ENCODE measurements at regions not wholly inside any gene's neighbourhood (a gene's known extent, or its start where the extent isn't known, plus 50 kb on each side); places are given as distances from the start of the nearest gene placed in this dataset.

GRCh38 chr9:68619072-68619471 lies 78.4 kb upstream of the TMEM252 start:
- DNase-seq, result no peak
- H3K9me3 ChIP-seq, result no peaks in the 10 kb centered on the region
- no peaks in the 10 kb centered on the region for H3K27me3 ChIP-seq
- H3K4me1 ChIP-seq, result no peaks in the 10 kb centered on the region
- no peak overlapping the region for H3K27ac ChIP-seq
- H3K36me3 ChIP-seq, result no peaks in the 10 kb centered on the region
- in situ Hi-C loops (cut with MboI; ENCODE audit: low pct_ligation_motif_present in 1 of 4, low pct_unique_long_range_greater_than_20kb in 1 of 4, low sequenced_read_pairs in 3 of 4) (no loop called here), intact Hi-C loops (cut with DNase I; ENCODE audit: low total_unique reads) (no loop called here)
- TF ChIP-seq CTCF (IDR thresholded peaks at IDR 0.05) (no peak), POLR2AphosphoS5 (IDR thresholded peaks at IDR 0.05) (no peak), EP300 (IDR thresholded peaks at IDR 0.05; ENCODE audit: low read depth) (no peak), POLR2A (IDR thresholded peaks at IDR 0.05) (no peak)
- H3K4me3 ChIP-seq, result no peak overlapping the region
- 72 to 85% methylated on average over 4 of the region's 4 CpGs for WGBS, 2 donors (ENCODE audit: low coverage in 1 of 2)

GRCh38 chr9:68619636-68620035 lies 79.0 kb upstream of the TMEM252 start:
- H3K36me3 ChIP-seq, result no peaks in the 10 kb centered on the region
- no peaks in the 10 kb centered on the region for H3K27me3 ChIP-seq
- no peak overlapping the region for H3K27ac ChIP-seq
- TF ChIP-seq POLR2AphosphoS5 (IDR thresholded peaks at IDR 0.05), result no peak
- no peak for TF ChIP-seq POLR2A (IDR thresholded peaks at IDR 0.05)
- no peak for TF ChIP-seq EP300 (IDR thresholded peaks at IDR 0.05; ENCODE audit: low read depth)
- TF ChIP-seq CTCF (IDR thresholded peaks at IDR 0.05), result no peak
- no peak for DNase-seq
- intact Hi-C loops (cut with DNase I; ENCODE audit: low total_unique reads), result no loop called here
- H3K4me1 ChIP-seq, result no peaks in the 10 kb centered on the region
- H3K4me3 ChIP-seq, result no peak overlapping the region
- in situ Hi-C loops (cut with MboI; ENCODE audit: low pct_ligation_motif_present in 1 of 4, low pct_unique_long_range_greater_than_20kb in 1 of 4, low sequenced_read_pairs in 3 of 4), result loop anchor here in 1 of 4 donors (5.0 kb wide), 1 partner anchor 43 kb away; no protein-coding TSS in a partner anchor
- no peaks in the 10 kb centered on the region for H3K9me3 ChIP-seq
- WGBS, 2 donors (ENCODE audit: low coverage in 1 of 2), result 56 to 66% methylated on average over 1 of the region's 1 CpG

- Histone ChIP-seq H3K4me3 (no peak overlapping the region), H3K4me1 (no peaks in the 10 kb centered on the region), H3K36me3 (no peaks in the 10 kb centered on the region), H3K27me3 (no peaks in the 10 kb centered on the region), H3K9me3 (no peaks in the 10 kb centered on the region), H3K27ac (no peak overlapping the region)
- intact Hi-C loops (cut with DNase I; ENCODE audit: low total_unique reads), result no loop called here
- no peak for TF ChIP-seq EP300 (IDR thresholded peaks at IDR 0.05; ENCODE audit: low read depth)
- TF ChIP-seq POLR2A (IDR thresholded peaks at IDR 0.05), result no peak
- no peak for TF ChIP-seq POLR2AphosphoS5 (IDR thresholded peaks at IDR 0.05)
- no peak for TF ChIP-seq CTCF (IDR thresholded peaks at IDR 0.05)
- in situ Hi-C loops (cut with MboI; ENCODE audit: low pct_ligation_motif_present in 1 of 4, low pct_unique_long_range_greater_than_20kb in 1 of 4, low sequenced_read_pairs in 3 of 4), result no loop called here
- WGBS, 2 donors (ENCODE audit: low coverage in 1 of 2), result 51 to 57% methylated on average over 2 to 5 of the region's 5 CpGs
- no peak for DNase-seq
Measured at GRCh38 chr9:68625559-68625958, 79.5 kb upstream of the PIP5K1B start.

- Histone ChIP-seq H3K27ac (no peak overlapping the region), H3K4me3 (no peak overlapping the region), H3K27me3 (no peaks in the 10 kb centered on the region), H3K9me3 (no peaks in the 10 kb centered on the region), H3K36me3 (no peaks in the 10 kb centered on the region), H3K4me1 (no peaks in the 10 kb centered on the region)
- DNase-seq, result no peak
- intact Hi-C loops (cut with DNase I; ENCODE audit: low total_unique reads), result no loop called here
- in situ Hi-C loops (cut with MboI; ENCODE audit: low pct_ligation_motif_present in 1 of 4, low pct_unique_long_range_greater_than_20kb in 1 of 4, low sequenced_read_pairs in 3 of 4), result no loop called here
- WGBS, 2 donors (ENCODE audit: low coverage in 1 of 2), result 87 to 89% methylated on average over 2 of the region's 2 CpGs
- no peak for TF ChIP-seq CTCF (IDR thresholded peaks at IDR 0.05)
- TF ChIP-seq POLR2A (IDR thresholded peaks at IDR 0.05), result no peak
- no peak for TF ChIP-seq EP300 (IDR thresholded peaks at IDR 0.05; ENCODE audit: low read depth)
- no peak for TF ChIP-seq POLR2AphosphoS5 (IDR thresholded peaks at IDR 0.05)
Measured at GRCh38 chr9:68626526-68626925, 78.5 kb upstream of the PIP5K1B start.

Measured in transverse colon (tissue), 4 donors.